ENCODE measurements at regions not wholly inside any gene's neighbourhood (a gene's known extent, or its start where the extent isn't known, plus 50 kb on each side); places are given as distances from the start of the nearest gene placed in this dataset.

GRCh38 chr2:16161768-16162490, 221.6 kb downstream of the MYCN start:
- TF ChIP-seq CTCF (IDR thresholded peaks at IDR 0.05) = no peak
- no peak for TF ChIP-seq POLR2AphosphoS5 (IDR thresholded peaks at IDR 0.05)
- no peak for TF ChIP-seq EP300 (IDR thresholded peaks at IDR 0.05)
- TF ChIP-seq POLR2A (IDR thresholded peaks at IDR 0.05) = no peak
